Astrocyte (in vitro differentiated cells and primary cell): ENCODE measurements at regions not wholly inside any gene's neighbourhood (a gene's known extent, or its start where the extent isn't known, plus 50 kb on each side); places are given as distances from the start of the nearest gene placed in this dataset.
A peak's percentile ranks its signal among the peaks of the same experiment; 100 is the strongest.

ENCODE experiments used
- DNase-seq: peaks from one replicate; pipeline ENCODE4 v3.0.0-alpha.2; 2010; ENCODE audit warnings: low read depth
- FAIRE-seq: peaks from 2 replicates; lab custom pipeline; 2011; peaks lifted over from hg19 to GRCh38; lab: Jason Lieb, UNC
- H2AFZ ChIP-seq: 2 replicates; pipeline ENCODE4 v1.6.0; 2012; ENCODE audit warnings: low read depth, low read length, inconsistent platforms
- H3K27ac ChIP-seq: 2 replicates; pipeline ENCODE4 v1.5.1; 2011; ENCODE audit warnings: low read depth, low read length, inconsistent platforms
- H3K27me3 ChIP-seq: 2 replicates; pipeline ENCODE4 v1.6.0; 2011; ENCODE audit warnings: low read length, inconsistent platforms; ENCODE audit not compliant: insufficient read depth
- H3K36me3 ChIP-seq: 2 replicates; pipeline ENCODE4 v1.5.1; 2011; ENCODE audit warnings: low read length, inconsistent platforms; ENCODE audit not compliant: insufficient read depth
- H3K4me1 ChIP-seq: 2 replicates; pipeline ENCODE4 v1.5.1; 2011; ENCODE audit warnings: low read length, inconsistent platforms; ENCODE audit not compliant: insufficient read depth
- H3K4me2 ChIP-seq: 2 replicates; pipeline ENCODE4 v1.6.0; 2012; ENCODE audit warnings: low read length, inconsistent platforms
- H3K4me3 ChIP-seq: 2 replicates; pipeline ENCODE4 v1.5.1; 2011; ENCODE audit warnings: low read depth, mild to moderate bottlenecking, low read length, inconsistent platforms; ENCODE audit not compliant: insufficient read depth
- H3K79me2 ChIP-seq: 2 replicates; pipeline ENCODE4 v1.6.0; 2012; ENCODE audit warnings: mild to moderate bottlenecking, low read length, inconsistent platforms; ENCODE audit not compliant: insufficient read depth
- H3K9ac ChIP-seq: 2 replicates; pipeline ENCODE4 v1.6.0; 2012; ENCODE audit warnings: mild to moderate bottlenecking, low read length, inconsistent platforms
- H3K9me3 ChIP-seq: 2 replicates; pipeline ENCODE4 v1.5.1; 2012; ENCODE audit warnings: low read depth, mild to moderate bottlenecking, low read length, inconsistent platforms; ENCODE audit not compliant: insufficient read depth
- H4K20me1 ChIP-seq: 2 replicates; pipeline ENCODE4 v1.6.0; 2012; ENCODE audit warnings: low read length, inconsistent platforms; ENCODE audit not compliant: insufficient read depth
- H3K27ac Mint-ChIP-seq: one replicate; pipeline ENCODE4 v1.8.0; 2021; ENCODE audit warnings: mild to moderate bottlenecking, mixed read lengths; ENCODE audit not compliant: unreplicated experiment
- H3K27me3 Mint-ChIP-seq: one replicate; pipeline ENCODE4 v1.8.0; 2021; ENCODE audit warnings: low read depth, mixed read lengths; ENCODE audit not compliant: unreplicated experiment
- H3K36me3 Mint-ChIP-seq: one replicate; pipeline ENCODE4 v1.8.0; 2021; ENCODE audit warnings: low read depth, mixed read lengths; ENCODE audit not compliant: unreplicated experiment
- H3K4me1 Mint-ChIP-seq: one replicate; pipeline ENCODE4 v1.8.0; 2021; ENCODE audit warnings: low read depth, mixed read lengths; ENCODE audit not compliant: unreplicated experiment
- H3K4me3 Mint-ChIP-seq: one replicate; pipeline ENCODE4 v1.8.0; 2021; ENCODE audit warnings: mild to moderate bottlenecking, moderate library complexity, mixed read lengths; ENCODE audit not compliant: unreplicated experiment
- H3K9me3 Mint-ChIP-seq: one replicate; pipeline ENCODE4 v1.8.0; 2021; ENCODE audit warnings: mild to moderate bottlenecking, mixed read lengths; ENCODE audit not compliant: unreplicated experiment
- CTCF ChIP-seq: IDR thresholded peaks from 2 replicates; pipeline ENCODE4 v1.5.1; 2011; ENCODE audit warnings: low read depth, mild to moderate bottlenecking, inconsistent platforms, low read length, moderate library complexity; ENCODE audit not compliant: insufficient read depth
- EZH2 ChIP-seq: IDR thresholded peaks from 2 replicates; pipeline ENCODE4 v1.6.1; 2012; ENCODE audit warnings: mild to moderate bottlenecking, low read length, inconsistent platforms; ENCODE audit not compliant: insufficient read depth

DNA sequence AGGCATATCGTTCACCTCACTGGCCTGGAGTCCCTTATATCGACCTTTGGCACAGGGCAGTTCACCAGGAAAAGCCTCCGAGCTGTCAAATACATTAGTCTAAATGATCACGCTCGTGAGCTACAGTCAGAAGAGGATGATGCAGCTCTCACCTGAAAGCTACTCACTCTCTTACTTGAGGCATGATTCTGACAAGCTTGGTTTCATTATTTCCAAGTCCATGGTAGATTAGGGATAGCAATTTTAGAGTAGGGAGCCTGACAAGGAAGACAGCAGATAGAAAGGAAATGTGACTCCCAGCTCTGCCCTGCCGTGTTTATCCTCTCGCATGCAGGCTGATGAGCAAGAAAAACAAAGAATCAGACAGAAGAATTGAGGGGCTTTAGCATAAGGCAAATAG lies 98.0 kb upstream of the MAP1B start:
- H3K4me1 Mint-ChIP-seq: peaks cover 8% of the 10 kb centered on the region
- no peaks in the 10 kb centered on the region for H3K36me3 Mint-ChIP-seq
- no peak overlapping the region for H3K4me3 Mint-ChIP-seq
- peak overlapping the region; percentile 8 for H2AFZ ChIP-seq
- no peaks in the 10 kb centered on the region for H3K79me2 ChIP-seq
- no peaks in the 10 kb centered on the region for H3K36me3 ChIP-seq
- no peak overlapping the region for H3K27ac ChIP-seq
- H3K27ac Mint-ChIP-seq: no peak overlapping the region
- H3K27me3 Mint-ChIP-seq: peaks cover 7% of the 10 kb centered on the region
- peaks cover 6% of the 10 kb centered on the region for H3K4me1 ChIP-seq
- H3K27me3 ChIP-seq: no peaks in the 10 kb centered on the region
- DNase-seq (no peak), FAIRE-seq (no peak)
- H4K20me1 ChIP-seq: no peaks in the 10 kb centered on the region
- no peaks in the 10 kb centered on the region for H3K9me3 ChIP-seq
- H3K4me3 ChIP-seq: no peak overlapping the region
- H3K9me3 Mint-ChIP-seq: no peaks in the 10 kb centered on the region
- H3K4me2 ChIP-seq: peak overlapping the region; percentile 1
- TF ChIP-seq EZH2: no peak
- TF ChIP-seq CTCF: no peak
- no peak overlapping the region for H3K9ac ChIP-seq

GRCh38 chr5:72010430-72010829 lies 96.8 kb upstream of the MAP1B start:
- no peaks in the 10 kb centered on the region for H4K20me1 ChIP-seq
- no peak for FAIRE-seq
- H3K4me1 ChIP-seq: peaks cover 15% of the 10 kb centered on the region
- H3K9me3 ChIP-seq: no peaks in the 10 kb centered on the region
- Mint-ChIP-seq H3K36me3 (no peaks in the 10 kb centered on the region), H3K4me3 (no peak overlapping the region), H3K9me3 (no peaks in the 10 kb centered on the region), H3K27ac (peak overlapping the region; percentile 38), H3K27me3 (peaks cover 7% of the 10 kb centered on the region), H3K4me1 (peaks cover 8% of the 10 kb centered on the region)
- no peak overlapping the region for H3K4me3 ChIP-seq
- no peak overlapping the region for H3K4me2 ChIP-seq
- no peaks in the 10 kb centered on the region for H3K36me3 ChIP-seq
- H2AFZ ChIP-seq: no peak overlapping the region
- no peak for DNase-seq
- H3K27ac ChIP-seq: no peak overlapping the region
- H3K27me3 ChIP-seq: no peaks in the 10 kb centered on the region
- no peak overlapping the region for H3K9ac ChIP-seq
- TF ChIP-seq CTCF: no peak
- no peak for TF ChIP-seq EZH2
- H3K79me2 ChIP-seq: no peaks in the 10 kb centered on the region

- Mint-ChIP-seq H3K4me3 (no peak overlapping the region), H3K36me3 (no peaks in the 10 kb centered on the region), H3K27me3 (peaks cover 7% of the 10 kb centered on the region), H3K4me1 (peaks cover 4% of the 10 kb centered on the region), H3K9me3 (no peaks in the 10 kb centered on the region), H3K27ac (no peak overlapping the region)
- H3K27me3 ChIP-seq: no peaks in the 10 kb centered on the region
- no peaks in the 10 kb centered on the region for H4K20me1 ChIP-seq
- H2AFZ ChIP-seq: no peak overlapping the region
- H3K36me3 ChIP-seq: no peaks in the 10 kb centered on the region
- H3K9ac ChIP-seq: no peak overlapping the region
- H3K4me2 ChIP-seq: no peak overlapping the region
- H3K9me3 ChIP-seq: no peaks in the 10 kb centered on the region
- DNase-seq: no peak
- H3K4me1 ChIP-seq: peaks cover 15% of the 10 kb centered on the region
- no peak overlapping the region for H3K27ac ChIP-seq
- H3K4me3 ChIP-seq: no peak overlapping the region
- FAIRE-seq: no peak
- H3K79me2 ChIP-seq: no peaks in the 10 kb centered on the region
- TF ChIP-seq CTCF (no peak), EZH2 (no peak)
These were observed 94.4 kb upstream of the MAP1B start for GRCh38 chr5:72012906-72013305.
